GM23248 (cell line): ENCODE measurements at regions not wholly inside any gene's neighbourhood (a gene's known extent, or its start where the extent isn't known, plus 50 kb on each side); places are given as distances from the start of the nearest gene placed in this dataset.

ENCODE experiments used
- DNase-seq: peaks from one replicate; pipeline ENCODE4 v3.0.0-alpha.2; 2015
- H2AFZ ChIP-seq: fragments of 200-600 bp; sonication (generic); 2 replicates; pipeline ENCODE4 v1.6.1; 2016; ENCODE audit warnings: antibody characterized with exemption
- H3F3A ChIP-seq: fragments of 200-600 bp; sonication (generic); 2 replicates; pipeline ENCODE4 v1.6.1; 2016; ENCODE audit warnings: mild to moderate bottlenecking, antibody characterized with exemption, mixed run types; ENCODE audit not compliant: insufficient read depth
- H3K27ac ChIP-seq: fragments of 200-600 bp; sonication (generic); 2 replicates; pipeline ENCODE4 v1.5.1; 2016; ENCODE audit warnings: mild to moderate bottlenecking
- H3K27me3 ChIP-seq: fragments of 200-600 bp; sonication (generic); replicated peaks from 2 replicates; pipeline ENCODE4 v1.6.1; 2016; ENCODE audit warnings: mild to moderate bottlenecking; ENCODE audit not compliant: insufficient read depth
- H3K36me3 ChIP-seq: fragments of 200-600 bp; sonication (generic); 2 replicates; pipeline ENCODE4 v1.6.1; 2016; ENCODE audit warnings: low read depth, mild to moderate bottlenecking
- H3K4me1 ChIP-seq: fragments of 200-600 bp; sonication (generic); 2 replicates; pipeline ENCODE4 v1.6.1; 2016; ENCODE audit warnings: mild to moderate bottlenecking; ENCODE audit not compliant: insufficient read depth
- H3K4me2 ChIP-seq: fragments of 200-600 bp; sonication (generic); one replicate; pipeline ENCODE4 v1.6.1; 2016; ENCODE audit warnings: mild to moderate bottlenecking; ENCODE audit not compliant: unreplicated experiment
- H3K4me3 ChIP-seq: fragments of 200-600 bp; sonication (generic); 2 replicates; pipeline ENCODE4 v1.5.1; 2016; ENCODE audit warnings: mild to moderate bottlenecking
- H3K79me2 ChIP-seq: fragments of 200-600 bp; sonication (generic); 2 replicates; pipeline ENCODE4 v1.6.1; 2016; ENCODE audit warnings: mild to moderate bottlenecking; ENCODE audit not compliant: insufficient read depth
- H3K9ac ChIP-seq: fragments of 200-600 bp; sonication (generic); 2 replicates; pipeline ENCODE4 v1.6.1; 2016; ENCODE audit warnings: mild to moderate bottlenecking
- H3K9me2 ChIP-seq: fragments of 200-600 bp; sonication (generic); 2 replicates; pipeline ENCODE4 v1.6.1; 2016; ENCODE audit warnings: mixed run types, mild to moderate bottlenecking, moderate library complexity; ENCODE audit not compliant: insufficient read depth
- H3K9me3 ChIP-seq: fragments of 200-600 bp; sonication (generic); one replicate; pipeline ENCODE4 v1.6.1; 2017; ENCODE audit warnings: low read depth
- H4K20me1 ChIP-seq: fragments of 200-600 bp; sonication (generic); 2 replicates; pipeline ENCODE4 v1.6.0; 2016; ENCODE audit not compliant: insufficient read depth
- EZH2 ChIP-seq: fragments of 200-600 bp; sonication (generic); IDR thresholded peaks from 2 replicates; pipeline ENCODE4 v1.6.1; 2018; ENCODE audit warnings: antibody characterized with exemption, mild to moderate bottlenecking; ENCODE audit not compliant: insufficient read depth, poor library complexity, severe bottlenecking
- EZH2phosphoT487 ChIP-seq: fragments of 200-600 bp; sonication (generic); IDR thresholded peaks from 2 replicates; pipeline ENCODE4 v1.6.1; 2018; ENCODE audit warnings: antibody characterized with exemption, moderate library complexity, mild to moderate bottlenecking, low read depth; ENCODE audit not compliant: insufficient read depth
- WGBS, 2 experiments: methylation state at CpG; one replicate each; pipeline ENCODE4 v1.1.6; 2015 to 2017; ENCODE audit warnings: low lambda C conversion rate in 2 of 2, low coverage in 1 of 2; ENCODE audit errors: missing lambda C conversion rate in 2 of 2; 5-methylcytosine and 5-hydroxymethylcytosine counted together
- in situ Hi-C: fragments of 300-500 bp; cut with MboI; formaldehyde crosslinking; loops from 2 replicates; pipeline ENCODE4 v1.15.0; 2020

- no peaks in the 10 kb centered on the region for H3K27me3 ChIP-seq
- no peaks in the 10 kb centered on the region for H3F3A ChIP-seq
- no peak for TF ChIP-seq EZH2
- TF ChIP-seq EZH2phosphoT487: no peak
- H3K4me1 ChIP-seq: no peaks in the 10 kb centered on the region
- H2AFZ ChIP-seq: no peak overlapping the region
- 20 to 22% methylated on average over 13 of the region's 13 CpGs for WGBS, 2 experiments
- no peaks in the 10 kb centered on the region for H3K9me3 ChIP-seq
- no peaks in the 10 kb centered on the region for H3K9me2 ChIP-seq
- no peak overlapping the region for H3K27ac ChIP-seq
- no peak for DNase-seq
- no peak overlapping the region for H3K4me2 ChIP-seq
- no peak overlapping the region for H3K9ac ChIP-seq
- no peaks in the 10 kb centered on the region for H3K36me3 ChIP-seq
- H4K20me1 ChIP-seq: no peaks in the 10 kb centered on the region
- in situ Hi-C loops: no loop called here
- H3K79me2 ChIP-seq: no peaks in the 10 kb centered on the region
- H3K4me3 ChIP-seq: no peak overlapping the region
These were observed 86.7 kb upstream of the C1orf174 start for GRCh38 chr1:3986686-3987218.

- Histone ChIP-seq H2AFZ (no peak overlapping the region), H3K9ac (no peak overlapping the region), H3K27ac (no peak overlapping the region), H3K4me1 (no peaks in the 10 kb centered on the region), H3K27me3 (no peaks in the 10 kb centered on the region), H3K4me2 (no peak overlapping the region), H3K9me2 (no peaks in the 10 kb centered on the region), H3K79me2 (no peaks in the 10 kb centered on the region), H3K4me3 (no peak overlapping the region), H3K36me3 (no peaks in the 10 kb centered on the region), H4K20me1 (no peaks in the 10 kb centered on the region), H3F3A (no peaks in the 10 kb centered on the region), H3K9me3 (no peaks in the 10 kb centered on the region)
- no peak for TF ChIP-seq EZH2phosphoT487
- no peak for TF ChIP-seq EZH2
- DNase-seq: no peak
- in situ Hi-C loops: no loop called here
- WGBS, 2 experiments: 0% methylated on average over 2 of the region's 2 CpGs
These were observed 87.7 kb upstream of the C1orf174 start for GRCh38 chr1:3987669-3988235.

- Histone ChIP-seq H3K4me1 (no peaks in the 10 kb centered on the region), H3F3A (no peaks in the 10 kb centered on the region), H3K9ac (no peak overlapping the region), H3K4me2 (no peak overlapping the region), H3K4me3 (no peak overlapping the region), H4K20me1 (no peaks in the 10 kb centered on the region), H3K9me3 (no peaks in the 10 kb centered on the region), H3K27ac (no peak overlapping the region), H3K79me2 (no peaks in the 10 kb centered on the region), H3K9me2 (no peaks in the 10 kb centered on the region), H3K36me3 (no peaks in the 10 kb centered on the region), H2AFZ (no peak overlapping the region), H3K27me3 (no peaks in the 10 kb centered on the region)
- 47 to 51% methylated on average over 7 of the region's 7 CpGs for WGBS, 2 experiments
- in situ Hi-C loops: no loop called here
- TF ChIP-seq EZH2phosphoT487 (no peak), EZH2 (no peak)
- no peak for DNase-seq
These were observed 88.4 kb upstream of the C1orf174 start for GRCh38 chr1:3988431-3988830.

GRCh38 chr1:3989465-3989864, 89.4 kb upstream of the C1orf174 start:
- no peak for DNase-seq
- no peak overlapping the region for H3K4me3 ChIP-seq
- 54 to 60% methylated on average over 2 of the region's 2 CpGs for WGBS, 2 experiments
- no peak overlapping the region for H3K27ac ChIP-seq
- no peaks in the 10 kb centered on the region for H3K9me2 ChIP-seq
- no peaks in the 10 kb centered on the region for H3K36me3 ChIP-seq
- H3K4me1 ChIP-seq: no peaks in the 10 kb centered on the region
- no peaks in the 10 kb centered on the region for H3K27me3 ChIP-seq
- H3K9ac ChIP-seq: no peak overlapping the region
- no peaks in the 10 kb centered on the region for H3K79me2 ChIP-seq
- H4K20me1 ChIP-seq: no peaks in the 10 kb centered on the region
- no peaks in the 10 kb centered on the region for H3F3A ChIP-seq
- no peak overlapping the region for H3K4me2 ChIP-seq
- TF ChIP-seq EZH2 (no peak), EZH2phosphoT487 (no peak)
- in situ Hi-C loops: no loop called here
- no peak overlapping the region for H2AFZ ChIP-seq
- no peaks in the 10 kb centered on the region for H3K9me3 ChIP-seq
